Thymus (tissue), 11 donors: ENCODE measurements at regions not wholly inside any gene's neighbourhood (a gene's known extent, or its start where the extent isn't known, plus 50 kb on each side); places are given as distances from the start of the nearest gene placed in this dataset.

ENCODE experiments used
- DNase-seq, 9 donors: peaks; one replicate each; pipeline ENCODE4 v3.0.0-alpha.2; 2013; ENCODE audit warnings: low spot score in 9 of 9, low read depth in 6 of 9, missing footprints in 1 of 9
- H3K27ac ChIP-seq, 2 donors: one replicate each; pipeline ENCODE4 v1.5.1; 2013; ENCODE audit warnings: control low read depth in 1 of 2, low read depth in 1 of 2, low read length in 1 of 2, mild to moderate bottlenecking in 1 of 2, moderate library complexity in 1 of 2
- H3K27me3 ChIP-seq, 2 donors: one replicate each; pipeline ENCODE4 v1.5.1; 2013; ENCODE audit warnings: low read length in 1 of 2; ENCODE audit not compliant: control insufficient read depth in 2 of 2, insufficient read depth in 1 of 2
- H3K36me3 ChIP-seq, 2 donors: one replicate each; pipeline ENCODE4 v1.5.1; 2013; ENCODE audit warnings: low read length in 1 of 2, mild to moderate bottlenecking in 1 of 2, moderate library complexity in 1 of 2; ENCODE audit not compliant: control insufficient read depth in 2 of 2, insufficient read depth in 2 of 2
- H3K4me1 ChIP-seq, 2 donors: one replicate each; pipeline ENCODE4 v1.5.1; 2013; ENCODE audit warnings: low read length in 2 of 2; ENCODE audit not compliant: control insufficient read depth in 2 of 2, insufficient read depth in 2 of 2
- H3K4me3 ChIP-seq, 2 donors: one replicate each; pipeline ENCODE4 v1.5.1; 2013; ENCODE audit warnings: low read length in 2 of 2, control low read depth in 1 of 2, mild to moderate bottlenecking in 1 of 2
- H3K9me3 ChIP-seq, 2 donors: one replicate each; pipeline ENCODE4 v1.5.1; 2013; ENCODE audit warnings: low read length in 1 of 2, mild to moderate bottlenecking in 1 of 2; ENCODE audit not compliant: control insufficient read depth in 2 of 2, insufficient read depth in 1 of 2
- WGBS: extraction: QIAGEN DNeasy Blood & Tissue Kit; methylation state at CpG from one replicate; pipeline ENCODE4 v1.1.7; 2013; 5-methylcytosine and 5-hydroxymethylcytosine counted together
- donor health status: healthy.

DNA sequence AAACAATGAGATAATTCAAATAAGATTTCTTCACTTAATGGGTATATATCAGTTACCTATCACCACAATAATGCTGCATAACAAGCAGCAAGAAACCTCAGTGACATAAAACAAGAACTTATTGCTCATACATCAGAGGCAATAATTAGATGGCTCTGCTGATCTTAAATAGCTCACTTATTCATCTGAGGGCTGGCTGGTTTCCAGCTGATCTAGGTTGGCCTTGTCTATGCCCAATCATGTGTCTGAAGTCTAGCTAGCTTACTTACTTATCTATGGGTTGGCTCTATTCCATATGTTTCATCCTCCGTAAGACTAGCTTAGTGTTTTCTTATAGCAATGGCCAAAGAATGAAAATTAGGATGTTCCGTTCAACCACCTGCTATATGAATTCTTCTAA, 109.4 kb upstream of the AGTR1 start:
- WGBS = 98% methylated on average over 2 of the region's 2 CpGs

DNA sequence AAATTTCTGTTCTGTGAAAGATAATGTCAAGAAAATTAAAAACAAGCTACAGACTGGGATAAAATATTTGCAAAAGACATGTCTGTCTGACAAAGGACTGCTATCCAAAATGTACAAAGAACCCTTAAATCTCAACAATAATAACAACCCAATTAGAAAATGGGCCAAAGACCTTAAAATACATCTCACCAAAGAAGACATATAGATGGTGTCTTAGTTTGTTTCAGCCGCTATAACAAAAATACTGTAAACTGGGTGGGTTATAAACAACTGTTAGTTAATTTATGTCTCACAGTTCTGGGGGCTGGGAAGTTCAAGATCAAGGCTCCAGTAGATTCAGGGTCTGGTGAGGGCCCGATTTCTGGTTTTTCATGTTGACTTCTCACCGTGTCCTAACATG, 106.2 kb upstream of the AGTR1 start:
- Histone ChIP-seq H3K4me1 (no peaks in the 10 kb centered on the region), H3K4me3 (no peak overlapping the region), H3K27me3 (no peaks in the 10 kb centered on the region), H3K27ac (no peak overlapping the region), H3K9me3 (no peaks in the 10 kb centered on the region), H3K36me3 (no peaks in the 10 kb centered on the region)
- no peak for DNase-seq
- 97% methylated on average over 3 of the region's 3 CpGs for WGBS

More for the DNA sequence above, 109.4 kb upstream of the AGTR1 start:
- DNase-seq = no peak
- Histone ChIP-seq H3K4me1 (no peaks in the 10 kb centered on the region), H3K27me3 (no peaks in the 10 kb centered on the region), H3K36me3 (no peaks in the 10 kb centered on the region), H3K9me3 (no peaks in the 10 kb centered on the region), H3K27ac (no peak overlapping the region), H3K4me3 (no peak overlapping the region)

DNA sequence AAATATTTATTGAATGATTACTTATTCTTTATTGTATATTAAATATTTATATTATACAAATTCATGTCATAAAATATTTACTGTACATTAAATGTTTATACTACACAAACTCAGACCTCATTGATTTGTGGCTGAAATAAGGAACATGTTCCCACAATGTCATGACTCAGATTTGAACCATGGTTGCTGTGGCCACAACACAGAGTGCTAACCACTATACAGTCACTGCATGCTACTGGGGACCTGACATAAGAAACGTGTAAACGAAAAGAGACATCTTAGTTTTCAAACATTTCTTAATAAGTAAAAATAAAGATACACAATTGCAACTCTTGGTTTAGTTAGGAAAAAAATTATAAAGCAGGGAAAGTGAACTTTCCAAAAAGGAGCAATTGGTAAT, 99.1 kb upstream of the AGTR1 start:
- Histone ChIP-seq H3K36me3 (no peaks in the 10 kb centered on the region), H3K4me1 (no peaks in the 10 kb centered on the region), H3K4me3 (no peak overlapping the region), H3K27me3 (no peaks in the 10 kb centered on the region), H3K27ac (no peak overlapping the region), H3K9me3 (no peaks in the 10 kb centered on the region)
- 94% methylated on average over 2 of the region's 2 CpGs for WGBS
- no peak for DNase-seq

DNA sequence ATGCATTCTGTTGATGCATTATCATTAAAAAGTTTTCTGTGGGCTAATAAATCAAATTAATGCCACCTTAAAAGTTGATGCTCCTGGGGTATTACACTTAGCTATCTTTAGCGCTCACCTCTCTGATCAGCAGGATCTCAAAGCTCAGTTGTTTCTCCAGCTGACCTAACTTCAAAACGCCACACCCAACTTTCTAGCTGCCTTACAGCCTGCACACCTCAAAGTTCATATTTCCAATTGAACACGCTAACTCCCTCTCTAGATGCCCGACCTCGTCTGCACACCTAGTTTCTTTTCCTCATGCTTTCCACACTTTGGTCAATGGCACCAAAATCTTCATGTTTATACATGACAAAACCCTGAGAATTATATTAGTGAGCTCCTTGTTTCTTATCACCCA, 98.2 kb upstream of the AGTR1 start:
- WGBS = 90% methylated on average over 5 of the region's 5 CpGs
- H3K9me3 ChIP-seq = no peaks in the 10 kb centered on the region
- H3K4me1 ChIP-seq = no peaks in the 10 kb centered on the region
- no peaks in the 10 kb centered on the region for H3K36me3 ChIP-seq
- DNase-seq = no peak
- no peak overlapping the region for H3K4me3 ChIP-seq
- H3K27me3 ChIP-seq = no peaks in the 10 kb centered on the region
- H3K27ac ChIP-seq = no peak overlapping the region

DNA sequence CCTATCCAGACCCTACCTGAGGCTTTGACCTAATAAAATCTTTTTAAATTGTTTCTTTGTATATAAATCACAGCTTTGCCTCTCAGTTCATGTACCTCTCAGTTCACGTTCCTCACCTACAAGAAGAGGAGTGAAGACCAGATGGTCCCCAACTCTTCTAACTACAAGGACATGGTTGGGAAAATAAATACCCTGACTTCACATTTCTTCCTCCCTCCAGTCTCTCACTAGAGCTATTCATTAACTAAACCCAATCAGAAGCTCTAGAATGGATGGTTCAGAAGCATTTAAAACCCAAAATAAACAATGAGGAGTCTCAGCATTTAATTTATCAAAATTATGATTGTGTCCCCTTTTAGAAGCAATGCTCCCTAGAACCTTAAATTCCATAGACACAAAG, 97.3 kb upstream of the AGTR1 start:
- no peaks in the 10 kb centered on the region for H3K36me3 ChIP-seq
- no peak overlapping the region for H3K27ac ChIP-seq
- H3K27me3 ChIP-seq = no peaks in the 10 kb centered on the region
- no peaks in the 10 kb centered on the region for H3K4me1 ChIP-seq
- DNase-seq = no peak
- H3K9me3 ChIP-seq = no peaks in the 10 kb centered on the region
- no peak overlapping the region for H3K4me3 ChIP-seq
- 100% methylated on average over 1 of the region's 1 CpG for WGBS

DNA sequence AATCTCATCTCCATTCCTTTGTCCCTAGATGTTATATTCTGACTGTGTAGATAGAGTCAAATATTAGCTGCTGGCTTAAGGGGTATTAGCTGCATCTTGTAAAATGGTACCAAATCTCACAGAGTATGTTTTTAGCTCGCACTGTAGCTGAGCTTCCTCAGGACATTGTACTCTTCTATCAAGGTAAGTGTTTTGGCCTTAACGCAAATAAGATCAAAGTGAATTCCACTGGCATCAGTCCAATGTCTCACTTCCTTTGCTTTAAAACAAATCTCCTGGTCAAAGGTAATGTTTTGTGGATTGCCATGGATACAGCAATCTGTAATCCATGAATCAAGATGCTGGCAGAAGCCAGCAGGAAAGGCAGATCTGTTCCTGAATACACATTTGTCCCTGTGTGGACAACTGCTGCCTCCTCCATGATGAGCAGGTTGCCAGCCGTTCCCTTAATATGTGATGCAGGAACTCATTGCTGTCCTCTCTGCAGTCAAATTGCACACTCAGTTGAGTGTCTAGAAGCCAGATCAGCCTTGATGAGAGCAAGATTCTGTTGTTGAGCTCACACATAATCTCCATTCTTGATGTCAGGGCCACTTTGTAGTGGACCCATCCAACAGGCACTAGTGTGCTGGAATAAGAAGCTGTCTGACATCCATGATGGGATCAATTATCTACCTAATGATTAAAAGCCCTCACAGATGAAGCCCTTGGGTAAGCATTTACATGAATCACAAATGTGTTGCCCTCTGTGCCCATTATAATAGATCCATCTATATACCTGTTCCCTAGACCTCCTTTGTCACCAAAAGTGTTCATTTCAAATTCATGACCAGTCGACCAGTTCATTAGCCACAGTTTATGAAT, 96.6 kb upstream of the AGTR1 start:
- H3K27ac ChIP-seq = no peak overlapping the region
- H3K4me1 ChIP-seq = no peaks in the 10 kb centered on the region
- H3K36me3 ChIP-seq = no peaks in the 10 kb centered on the region
- H3K9me3 ChIP-seq = no peaks in the 10 kb centered on the region
- H3K27me3 ChIP-seq = no peaks in the 10 kb centered on the region
- no peak for DNase-seq
- 81% methylated on average over 4 of the region's 4 CpGs for WGBS
- no peak overlapping the region for H3K4me3 ChIP-seq

DNA sequence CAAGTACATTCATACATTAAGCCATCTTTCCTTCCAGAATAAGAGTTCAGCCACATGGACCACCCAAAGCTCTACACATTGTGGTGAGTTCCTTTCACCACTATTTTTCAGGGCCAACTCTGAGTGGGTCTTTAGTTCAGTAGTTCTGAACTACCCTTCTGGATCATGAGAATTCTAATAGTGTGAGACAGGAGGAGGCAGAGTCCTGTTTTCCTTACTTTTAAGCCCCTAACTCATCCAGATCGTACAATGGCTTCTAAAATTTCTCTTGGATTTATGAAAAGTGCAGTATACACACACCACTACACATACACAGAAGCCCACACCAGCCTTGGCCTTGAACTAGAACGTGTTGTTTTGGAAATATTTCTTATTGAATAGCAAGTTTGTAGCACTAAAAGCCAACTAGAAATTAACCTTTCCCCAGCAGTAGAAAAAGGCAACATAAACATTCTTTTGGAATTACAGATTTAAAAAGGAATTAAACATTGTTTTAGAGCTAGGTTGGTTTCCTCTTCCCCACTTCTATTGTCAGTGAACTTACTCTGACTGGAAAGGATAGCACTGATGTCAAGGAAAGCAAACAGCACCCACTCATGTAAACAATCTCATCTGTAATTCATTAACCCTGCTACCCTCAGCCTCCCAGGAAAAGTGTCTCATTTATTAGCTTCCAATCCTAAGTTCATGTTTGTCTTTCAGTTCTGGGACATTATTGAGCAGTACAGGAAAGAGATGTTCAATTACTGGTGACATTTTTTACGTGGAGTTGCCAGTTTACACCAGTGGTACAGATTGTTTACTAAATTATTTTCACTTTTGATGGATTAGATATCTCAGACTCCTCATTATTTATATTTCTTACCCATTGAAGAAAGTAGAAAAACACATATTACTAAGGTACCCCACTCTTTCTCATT, 95.7 kb upstream of the AGTR1 start:
- no peaks in the 10 kb centered on the region for H3K9me3 ChIP-seq
- DNase-seq = no peak
- H3K27ac ChIP-seq = no peak overlapping the region
- no peaks in the 10 kb centered on the region for H3K36me3 ChIP-seq
- WGBS = 78% methylated on average over 3 of the region's 3 CpGs
- H3K4me1 ChIP-seq = no peaks in the 10 kb centered on the region
- H3K27me3 ChIP-seq = no peaks in the 10 kb centered on the region
- no peak overlapping the region for H3K4me3 ChIP-seq

DNA sequence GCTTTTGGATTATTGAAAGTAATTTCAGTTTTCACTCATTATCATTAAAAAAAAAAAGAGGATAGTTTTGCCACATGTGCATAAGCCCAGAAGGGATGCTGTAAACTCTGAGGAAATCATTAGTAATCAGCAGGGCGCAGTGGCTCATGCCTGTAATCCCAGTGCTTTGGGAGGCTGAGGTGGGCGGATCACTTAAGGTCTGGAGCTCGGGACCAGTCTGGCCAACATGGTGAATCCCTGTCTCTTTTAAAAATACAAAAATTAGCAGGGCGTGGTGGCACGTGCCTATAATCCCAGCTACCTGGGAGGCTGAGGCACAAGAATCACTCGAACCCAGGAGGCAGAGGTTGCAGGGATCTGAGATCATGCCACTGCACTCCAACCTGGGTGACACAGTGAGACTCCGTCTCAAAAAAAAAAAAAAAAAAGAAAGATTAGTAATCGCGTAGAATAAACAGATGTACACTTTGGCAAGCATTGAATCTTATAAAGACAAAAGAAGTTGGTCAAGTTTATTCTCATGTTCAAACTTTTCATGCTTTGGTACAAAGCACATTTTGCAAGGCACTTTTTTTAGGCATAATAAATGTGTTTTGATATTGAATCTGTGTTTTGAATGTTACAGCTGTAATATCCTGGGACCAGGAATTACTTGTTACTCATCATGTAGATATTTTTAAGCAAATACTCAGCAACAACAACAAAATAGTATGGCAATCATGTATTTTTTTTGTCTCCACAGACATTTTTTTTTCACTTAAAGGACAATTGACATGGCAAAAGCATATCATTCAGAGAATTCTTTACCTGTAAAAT, 93.2 kb upstream of the AGTR1 start:
- H3K4me3 ChIP-seq = no peak overlapping the region
- WGBS = 92% methylated on average over 9 of the region's 9 CpGs

More for the DNA sequence above, 93.2 kb upstream of the AGTR1 start:
- no peaks in the 10 kb centered on the region for H3K9me3 ChIP-seq
- H3K27me3 ChIP-seq = no peaks in the 10 kb centered on the region
- no peaks in the 10 kb centered on the region for H3K4me1 ChIP-seq
- H3K27ac ChIP-seq = no peak overlapping the region
- DNase-seq = no peak
- no peaks in the 10 kb centered on the region for H3K36me3 ChIP-seq
